Neuronal stem cell (in vitro differentiated cells): ENCODE measurements at regions not wholly inside any gene's neighbourhood (a gene's known extent, or its start where the extent isn't known, plus 50 kb on each side); places are given as distances from the start of the nearest gene placed in this dataset.

Experiments used
- DNase-seq: peaks from one replicate; pipeline ENCODE4 v3.0.0-alpha.2; 2013; ENCODE audit warnings: low spot score
- H2AFZ ChIP-seq: one replicate; pipeline ENCODE4 v1.6.1; 2013; ENCODE audit warnings: mild to moderate bottlenecking, low read length, inconsistent platforms
- H2AK5ac ChIP-seq: 2 replicates; pipeline ENCODE4 v1.6.1; 2013; ENCODE audit warnings: low read depth, mild to moderate bottlenecking, inconsistent platforms, low read length, moderate library complexity, mixed read lengths
- H2BK120ac ChIP-seq: 2 replicates; pipeline ENCODE4 v1.6.1; 2013; ENCODE audit warnings: low read depth, mild to moderate bottlenecking, inconsistent platforms, low read length, moderate library complexity, mixed read lengths
- H2BK12ac ChIP-seq: one replicate; pipeline ENCODE4 v1.6.1; 2013; ENCODE audit warnings: low read length, inconsistent platforms
- H2BK15ac ChIP-seq: 2 replicates; pipeline ENCODE4 v1.6.1; 2013; ENCODE audit warnings: mild to moderate bottlenecking, low read length, inconsistent platforms, mixed read lengths
- H2BK5ac ChIP-seq: one replicate; pipeline ENCODE4 v1.6.1; 2013; ENCODE audit warnings: inconsistent platforms, mild to moderate bottlenecking, low read length, moderate library complexity
- H3K14ac ChIP-seq: one replicate; pipeline ENCODE4 v1.6.1; 2013; ENCODE audit warnings: low read length, inconsistent platforms
- H3K18ac ChIP-seq: 2 replicates; pipeline ENCODE4 v1.6.1; 2013; ENCODE audit warnings: low read length, inconsistent platforms
- H3K23ac ChIP-seq: 2 replicates; pipeline ENCODE4 v1.6.1; 2013; ENCODE audit warnings: low read depth, mild to moderate bottlenecking, mixed read lengths, low read length, inconsistent platforms; ENCODE audit not compliant: poor library complexity
- H3K27ac ChIP-seq: replicated peaks from 3 replicates; pipeline ENCODE4 v1.5.1; 2013; ENCODE audit warnings: low read length, inconsistent platforms
- H3K27me3 ChIP-seq, 3 experiments: 2 replicates each; pipeline ENCODE4 v1.6.1; 2013; ENCODE audit warnings: low read length in 3 of 3, mild to moderate bottlenecking in 2 of 3, inconsistent platforms in 1 of 3, low read depth in 1 of 3, mixed read lengths in 1 of 3, moderate library complexity in 1 of 3; ENCODE audit not compliant: control insufficient read depth in 3 of 3, insufficient read depth in 3 of 3
- H3K36me3 ChIP-seq, 2 donors: replicated peaks in 1 of 2; 2 replicates each; pipeline ENCODE4 v1.6.1; 2013; ENCODE audit warnings: low read length in 2 of 2; ENCODE audit not compliant: control insufficient read depth in 2 of 2, insufficient read depth in 2 of 2
- H3K4ac ChIP-seq: 2 replicates; pipeline ENCODE4 v1.6.1; 2013; ENCODE audit warnings: inconsistent platforms, mild to moderate bottlenecking, low read length, moderate library complexity
- H3K4me1 ChIP-seq, 2 donors: 1 replicate in 1 of 2; 2 replicates in 1 of 2; pipeline ENCODE4 v1.6.1; 2013; ENCODE audit warnings: low read length in 2 of 2, low read depth in 1 of 2; ENCODE audit not compliant: control insufficient read depth in 2 of 2, insufficient read depth in 1 of 2
- H3K4me2 ChIP-seq: one replicate; pipeline ENCODE4 v1.6.1; 2013; ENCODE audit warnings: mild to moderate bottlenecking, low read length, inconsistent platforms; ENCODE audit not compliant: insufficient read depth, poor library complexity, severe bottlenecking
- H3K4me3 ChIP-seq, 2 donors: 2 replicates each; pipeline ENCODE4 v1.5.1; 2013; ENCODE audit warnings: low read length in 2 of 2, mild to moderate bottlenecking in 2 of 2, inconsistent platforms in 1 of 2, moderate library complexity in 1 of 2
- H3K79me1 ChIP-seq: one replicate; pipeline ENCODE4 v1.6.1; 2013; ENCODE audit warnings: low read depth, mild to moderate bottlenecking, inconsistent platforms, low read length, moderate library complexity
- H3K9ac ChIP-seq: one replicate; pipeline ENCODE4 v1.6.1; 2013; ENCODE audit warnings: mild to moderate bottlenecking, low read depth, low read length, inconsistent platforms; ENCODE audit not compliant: poor library complexity
- H3K9me3 ChIP-seq, 2 donors: replicated peaks in 1 of 2; 2 replicates each; pipeline versions ENCODE3 to v1.6.1; 2013; ENCODE audit warnings: low read length in 2 of 2, mild to moderate bottlenecking in 2 of 2, inconsistent platforms in 1 of 2, low read depth in 1 of 2, mixed read lengths in 1 of 2, moderate library complexity in 1 of 2; ENCODE audit not compliant: control insufficient read depth in 2 of 2, insufficient read depth in 1 of 2
- H4K8ac ChIP-seq: one replicate; pipeline ENCODE4 v1.6.1; 2013; ENCODE audit warnings: low read depth, mild to moderate bottlenecking, inconsistent platforms, low read length, moderate library complexity
- H4K91ac ChIP-seq: one replicate; pipeline ENCODE4 v1.6.1; 2013; ENCODE audit warnings: low read length, low read depth, mild to moderate bottlenecking, inconsistent platforms; ENCODE audit not compliant: poor library complexity
- WGBS, 2 donors: extraction: QIAGEN DNeasy Blood & Tissue Kit; methylation state at CpG; one replicate each; pipeline ENCODE4 v1.1.7; 2013; ENCODE audit warnings: missing lambda C conversion rate in 2 of 2, mixed read lengths in 1 of 2; ENCODE audit not compliant: insufficient read length in 2 of 2, insufficient replicate concordance in 1 of 2; ENCODE audit errors: extremely low coverage in 2 of 2; 5-methylcytosine and 5-hydroxymethylcytosine counted together

- Histone ChIP-seq H2BK15ac (no peak overlapping the region), H3K4me2 (no peak overlapping the region), H2BK5ac (no peak overlapping the region), H3K27me3 (peaks cover 0 to 23% (median 0%) of the 10 kb centered on the region in 3 experiments), H2AK5ac (no peak overlapping the region), H2AFZ (no peak overlapping the region), H4K8ac (no peak overlapping the region), H3K36me3 (no peaks in the 10 kb centered on the region), H3K9me3 (peaks cover 0 to 1% of the 10 kb centered on the region in 2 donors), H3K4me1 (peaks cover under 1 to 5% of the 10 kb centered on the region in 2 donors), H3K14ac (no peak overlapping the region), H3K18ac (no peak overlapping the region), H3K9ac (no peak overlapping the region), H3K23ac (no peak overlapping the region), H4K91ac (no peak overlapping the region), H3K4me3 (no peak overlapping the region), H2BK12ac (no peak overlapping the region), H3K79me1 (no peaks in the 10 kb centered on the region), H3K4ac (no peak overlapping the region), H3K27ac (no peak overlapping the region), H2BK120ac (no peak overlapping the region)
- DNase-seq: no peak
- no CpG with 5 or more reads among the region's 4 CpGs for WGBS, 2 donors
These were observed 86.4 kb downstream of the IER5 start for GRCh38 chr1:181174861-181175260.

- Histone ChIP-seq H3K27me3 (peaks cover 0 to 28% (median 0%) of the 10 kb centered on the region in 3 experiments), H2AK5ac (no peak overlapping the region), H3K9ac (peak overlapping the region; percentile 50), H4K8ac (no peak overlapping the region), H3K9me3 (peaks cover 0 to 1% of the 10 kb centered on the region in 2 donors), H3K4me1 (peaks cover 6 to 11% of the 10 kb centered on the region in 2 donors), H3K4ac (no peak overlapping the region), H2BK120ac (no peak overlapping the region), H3K79me1 (no peaks in the 10 kb centered on the region), H3K14ac (peak overlapping the region; percentile 73), H2BK12ac (no peak overlapping the region), H3K4me3 (no peak overlapping the region), H4K91ac (no peak overlapping the region), H2AFZ (no peak overlapping the region), H3K27ac (no peak overlapping the region), H3K23ac (no peak overlapping the region), H2BK5ac (no peak overlapping the region), H3K36me3 (no peaks in the 10 kb centered on the region), H2BK15ac (peak overlapping the region; percentile 42), H3K4me2 (no peak overlapping the region), H3K18ac (no peak overlapping the region)
- no peak for DNase-seq
- no CpG with 5 or more reads among the region's 6 CpGs for WGBS, 2 donors
These were observed 86.9 kb downstream of the IER5 start for GRCh38 chr1:181175356-181175910.

- DNase-seq: no peak
- H3K4me2 ChIP-seq: no peak overlapping the region
- H3K23ac ChIP-seq: no peak overlapping the region
- peaks cover 0 to 1% of the 10 kb centered on the region in 2 donors for H3K9me3 ChIP-seq
- WGBS, 2 donors: no CpG with 5 or more reads among the region's 5 CpGs
- no peaks in the 10 kb centered on the region for H3K36me3 ChIP-seq
- no peak overlapping the region for H2AFZ ChIP-seq
- H2BK15ac ChIP-seq: no peak overlapping the region
- H3K79me1 ChIP-seq: no peaks in the 10 kb centered on the region
- no peak overlapping the region for H4K8ac ChIP-seq
- H3K27ac ChIP-seq: no peak overlapping the region
- no peak overlapping the region for H2BK5ac ChIP-seq
- H4K91ac ChIP-seq: peak overlapping the region; percentile 54
- peak overlapping the region; percentile 52 for H3K18ac ChIP-seq
- H3K4ac ChIP-seq: no peak overlapping the region
- peaks cover 0 to 34% (median 0%) of the 10 kb centered on the region in 3 experiments for H3K27me3 ChIP-seq
- H2BK12ac ChIP-seq: no peak overlapping the region
- no peak overlapping the region for H2BK120ac ChIP-seq
- no peak overlapping the region for H3K14ac ChIP-seq
- H3K4me3 ChIP-seq: no peak overlapping the region
- peak overlapping the region; percentile 12 for H3K9ac ChIP-seq
- H2AK5ac ChIP-seq: peak overlapping the region; percentile 57
- peaks cover 10 to 16% of the 10 kb centered on the region in 2 donors for H3K4me1 ChIP-seq
These were observed 87.5 kb downstream of the IER5 start for GRCh38 chr1:181175955-181176354.

GRCh38 chr1:181178241-181178879 is 89.9 kb downstream of the IER5 start:
- no peak for DNase-seq
- no peaks in the 10 kb centered on the region for H3K36me3 ChIP-seq
- no peak overlapping the region for H2AFZ ChIP-seq
- H3K23ac ChIP-seq: no peak overlapping the region
- H3K4ac ChIP-seq: no peak overlapping the region
- no peak overlapping the region for H3K4me3 ChIP-seq
- peaks cover 15 to 25% of the 10 kb centered on the region in 2 donors for H3K4me1 ChIP-seq
- H4K91ac ChIP-seq: no peak overlapping the region
- H4K8ac ChIP-seq: no peak overlapping the region
- H2BK15ac ChIP-seq: no peak overlapping the region
- no peaks in the 10 kb centered on the region for H3K79me1 ChIP-seq
- H3K27ac ChIP-seq: no peak overlapping the region
- H2BK120ac ChIP-seq: no peak overlapping the region
- H2BK12ac ChIP-seq: no peak overlapping the region
- WGBS, 2 donors: no CpG with 5 or more reads among the region's 9 CpGs
- no peak overlapping the region for H3K18ac ChIP-seq
- no peak overlapping the region for H3K14ac ChIP-seq
- no peak overlapping the region for H2AK5ac ChIP-seq
- no peak overlapping the region for H3K4me2 ChIP-seq
- peaks cover 0 to 1% of the 10 kb centered on the region in 2 donors for H3K9me3 ChIP-seq
- H3K9ac ChIP-seq: no peak overlapping the region
- H3K27me3 ChIP-seq: peaks cover 0 to 48% (median 0%) of the 10 kb centered on the region in 3 experiments
- no peak overlapping the region for H2BK5ac ChIP-seq
